ENCODE measurements at regions not wholly inside any gene's neighbourhood (a gene's known extent, or its start where the extent isn't known, plus 50 kb on each side); places are given as distances from the start of the nearest gene placed in this dataset.

GRCh38 chr5:106380736-106381135 is 1290.0 kb downstream of the EFNA5 start:
- TF ChIP-seq EZH2 (IDR thresholded peaks at IDR 0.05; ENCODE audit: low read length) = no peak
- TF ChIP-seq, protein P1, sequence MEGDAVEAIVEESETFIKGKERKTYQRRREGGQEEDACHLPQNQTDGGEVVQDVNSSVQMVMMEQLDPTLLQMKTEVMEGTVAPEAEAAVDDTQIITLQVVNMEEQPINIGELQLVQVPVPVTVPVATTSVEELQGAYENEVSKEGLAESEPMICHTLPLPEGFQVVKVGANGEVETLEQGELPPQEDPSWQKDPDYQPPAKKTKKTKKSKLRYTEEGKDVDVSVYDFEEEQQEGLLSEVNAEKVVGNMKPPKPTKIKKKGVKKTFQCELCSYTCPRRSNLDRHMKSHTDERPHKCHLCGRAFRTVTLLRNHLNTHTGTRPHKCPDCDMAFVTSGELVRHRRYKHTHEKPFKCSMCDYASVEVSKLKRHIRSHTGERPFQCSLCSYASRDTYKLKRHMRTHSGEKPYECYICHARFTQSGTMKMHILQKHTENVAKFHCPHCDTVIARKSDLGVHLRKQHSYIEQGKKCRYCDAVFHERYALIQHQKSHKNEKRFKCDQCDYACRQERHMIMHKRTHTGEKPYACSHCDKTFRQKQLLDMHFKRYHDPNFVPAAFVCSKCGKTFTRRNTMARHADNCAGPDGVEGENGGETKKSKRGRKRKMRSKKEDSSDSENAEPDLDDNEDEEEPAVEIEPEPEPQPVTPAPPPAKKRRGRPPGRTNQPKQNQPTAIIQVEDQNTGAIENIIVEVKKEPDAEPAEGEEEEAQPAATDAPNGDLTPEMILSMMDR (optimal IDR thresholded peaks at IDR 0.05 in 1 of 3, IDR thresholded peaks at IDR 0.05 in 1 of 3, conservative IDR thresholded peaks at IDR 0.05 in 1 of 3; ENCODE audit: extremely low read depth in 1 of 3, insufficient read depth in 2 of 3, low read length in 3 of 3) = no peak
- H3K36me3 ChIP-seq (ENCODE audit: control insufficient read depth in 2 of 2, extremely low read depth in 1 of 2, insufficient read depth in 2 of 2, low read length in 2 of 2) = no peaks in the 10 kb centered on the region
- H3K27ac ChIP-seq (ENCODE audit: control insufficient read depth, insufficient read depth, low read length) = no peak overlapping the region
- DNase-seq (ENCODE audit: low read depth, low spot score) (no peak), FAIRE-seq (peak; percentile 53)
- no peak overlapping the region for H3K4me2 ChIP-seq (ENCODE audit: control insufficient read depth, extremely low read depth, insufficient read depth, low read depth, low read length)
- no peaks in the 10 kb centered on the region for H3K79me2 ChIP-seq (ENCODE audit: control insufficient read depth, insufficient read depth, low read length)
- H3K27me3 ChIP-seq (ENCODE audit: control insufficient read depth, extremely low read depth, insufficient read depth, low read length) = no peaks in the 10 kb centered on the region
- no peaks in the 10 kb centered on the region for H3K9me3 ChIP-seq (ENCODE audit: control insufficient read depth, low read depth, low read length)
- H4K20me1 ChIP-seq (ENCODE audit: control insufficient read depth, extremely low read depth, insufficient read depth, low read length) = no peaks in the 10 kb centered on the region
- dilution Hi-C loops (cut with MboI; ENCODE audit: extremely low pct_ligation_motif_present, low sequenced_read_pairs) = no loop called here
- H3K9ac ChIP-seq (ENCODE audit: control insufficient read depth, extremely low read depth, insufficient read depth, low read length) = no peak overlapping the region
- peaks cover 8% of the 10 kb centered on the region for H3K4me1 ChIP-seq (ENCODE audit: control insufficient read depth, extremely low read depth, insufficient read depth, low read length)
- no peaks in the 10 kb centered on the region for H3K9me1 ChIP-seq (ENCODE audit: control insufficient read depth, extremely low read depth, insufficient read depth, low read length)
- H3K4me3 ChIP-seq (ENCODE audit: control insufficient read depth in 2 of 3, extremely low read depth in 1 of 3, insufficient read depth in 2 of 3, low read depth in 1 of 3, low read length in 3 of 3) = no peak overlapping the region
- peak overlapping the region; percentile 10 for H2AFZ ChIP-seq (ENCODE audit: control insufficient read depth, low read length)

GRCh38 chr5:106376522-106376921 is 1294.2 kb downstream of the EFNA5 start:
- Histone ChIP-seq H3K27me3 (ENCODE audit: control insufficient read depth, extremely low read depth, insufficient read depth, low read length) (no peaks in the 10 kb centered on the region), H3K9me1 (ENCODE audit: control insufficient read depth, extremely low read depth, insufficient read depth, low read length) (no peaks in the 10 kb centered on the region), H3K9ac (ENCODE audit: control insufficient read depth, extremely low read depth, insufficient read depth, low read length) (no peak overlapping the region), H2AFZ (ENCODE audit: control insufficient read depth, low read length) (no peak overlapping the region), H3K4me1 (ENCODE audit: control insufficient read depth, extremely low read depth, insufficient read depth, low read length) (peaks cover 8% of the 10 kb centered on the region), H3K79me2 (ENCODE audit: control insufficient read depth, insufficient read depth, low read length) (no peaks in the 10 kb centered on the region), H3K36me3 (ENCODE audit: control insufficient read depth in 2 of 2, extremely low read depth in 1 of 2, insufficient read depth in 2 of 2, low read length in 2 of 2) (no peaks in the 10 kb centered on the region), H3K4me2 (ENCODE audit: control insufficient read depth, extremely low read depth, insufficient read depth, low read depth, low read length) (no peak overlapping the region), H4K20me1 (ENCODE audit: control insufficient read depth, extremely low read depth, insufficient read depth, low read length) (no peaks in the 10 kb centered on the region), H3K27ac (ENCODE audit: control insufficient read depth, insufficient read depth, low read length) (no peak overlapping the region), H3K9me3 (ENCODE audit: control insufficient read depth, low read depth, low read length) (peaks cover 1% of the 10 kb centered on the region), H3K4me3 (ENCODE audit: control insufficient read depth in 2 of 3, extremely low read depth in 1 of 3, insufficient read depth in 2 of 3, low read depth in 1 of 3, low read length in 3 of 3) (no peak overlapping the region)
- TF ChIP-seq, protein P1 (optimal IDR thresholded peaks at IDR 0.05 in 1 of 3, IDR thresholded peaks at IDR 0.05 in 1 of 3, conservative IDR thresholded peaks at IDR 0.05 in 1 of 3; ENCODE audit: extremely low read depth in 1 of 3, insufficient read depth in 2 of 3, low read length in 3 of 3) = no peak
- TF ChIP-seq EZH2 (IDR thresholded peaks at IDR 0.05; ENCODE audit: low read length) = no peak
- dilution Hi-C loops (cut with MboI; ENCODE audit: extremely low pct_ligation_motif_present, low sequenced_read_pairs) = no loop called here
- DNase-seq (ENCODE audit: low read depth, low spot score) (no peak), FAIRE-seq (no peak)
